ENCODE measurements at regions not wholly inside any gene's neighbourhood (a gene's known extent, or its start where the extent isn't known, plus 50 kb on each side); places are given as distances from the start of the nearest gene placed in this dataset.

GRCh38 chr3:176490357-176490756, 706.9 kb downstream of the TBL1XR1 start:
- no peaks in the 10 kb centered on the region for H3K79me2 ChIP-seq (ENCODE audit: insufficient read depth, low read depth)
- no peak overlapping the region; the same call in 1 of the 2 replicates for H2AFZ ChIP-seq (ENCODE audit: low read depth)
- no peaks in the 10 kb centered on the region for H3K27me3 ChIP-seq (ENCODE audit: insufficient read depth, low read depth)
- no peak overlapping the region for H3K4me3 ChIP-seq (IDR thresholded peaks at IDR 0.05; ENCODE audit: insufficient read depth, low read depth, low read length)
- H3K4me2 ChIP-seq, result no peak overlapping the region
- H3K27ac ChIP-seq, result no peak overlapping the region
- H3K4me1 ChIP-seq (ENCODE audit: low read depth, poor library complexity, severe bottlenecking), result peaks cover 8% of the 10 kb centered on the region
- no peak for TF ChIP-seq CTCF (conservative IDR thresholded peaks at IDR 0.05; ENCODE audit: low read depth, low read length)
- H4K20me1 ChIP-seq (ENCODE audit: insufficient read depth), result no peaks in the 10 kb centered on the region
- no peak overlapping the region for H3K9ac ChIP-seq
- no peaks in the 10 kb centered on the region for H3K36me3 ChIP-seq (ENCODE audit: insufficient read depth)

- TF ChIP-seq CTCF (conservative IDR thresholded peaks at IDR 0.05; ENCODE audit: low read depth, low read length), result no peak
These were observed 718.0 kb downstream of the TBL1XR1 start for GRCh38 chr3:176479248-176479647.

GRCh38 chr3:176469694-176470205, 727.5 kb downstream of the TBL1XR1 start:
- no peak overlapping the region for H3K9ac ChIP-seq
- no peaks in the 10 kb centered on the region for H3K27me3 ChIP-seq (ENCODE audit: insufficient read depth, low read depth)
- H3K4me1 ChIP-seq (ENCODE audit: low read depth, poor library complexity, severe bottlenecking), result no peaks in the 10 kb centered on the region
- TF ChIP-seq CTCF (conservative IDR thresholded peaks at IDR 0.05; ENCODE audit: low read depth, low read length), result no peak
- no peak overlapping the region for H3K27ac ChIP-seq
- H4K20me1 ChIP-seq (ENCODE audit: insufficient read depth), result no peaks in the 10 kb centered on the region
- H3K79me2 ChIP-seq (ENCODE audit: insufficient read depth, low read depth), result no peaks in the 10 kb centered on the region
- no peak overlapping the region for H3K4me2 ChIP-seq
- H2AFZ ChIP-seq (ENCODE audit: low read depth), result no peak overlapping the region
- no peak overlapping the region for H3K4me3 ChIP-seq (IDR thresholded peaks at IDR 0.05; ENCODE audit: insufficient read depth, low read depth, low read length)
- no peaks in the 10 kb centered on the region for H3K36me3 ChIP-seq (ENCODE audit: insufficient read depth)

More at GRCh38 chr3:176479248-176479647, 718.0 kb downstream of the TBL1XR1 start:
- no peak overlapping the region for H3K9ac ChIP-seq
- no peaks in the 10 kb centered on the region for H3K36me3 ChIP-seq (ENCODE audit: insufficient read depth)
- no peaks in the 10 kb centered on the region for H3K27me3 ChIP-seq (ENCODE audit: insufficient read depth, low read depth)
- H3K4me3 ChIP-seq (IDR thresholded peaks at IDR 0.05; ENCODE audit: insufficient read depth, low read depth, low read length), result no peak overlapping the region
- no peak overlapping the region for H3K27ac ChIP-seq
- H3K4me1 ChIP-seq (ENCODE audit: low read depth, poor library complexity, severe bottlenecking), result no peaks in the 10 kb centered on the region
- no peaks in the 10 kb centered on the region for H3K79me2 ChIP-seq (ENCODE audit: insufficient read depth, low read depth)
- no peaks in the 10 kb centered on the region for H4K20me1 ChIP-seq (ENCODE audit: insufficient read depth)
- H3K4me2 ChIP-seq, result no peak overlapping the region
- H2AFZ ChIP-seq (ENCODE audit: low read depth), result no peak overlapping the region

GRCh38 chr3:176463610-176464009, 733.7 kb downstream of the TBL1XR1 start:
- Histone ChIP-seq H3K27me3 (ENCODE audit: insufficient read depth, low read depth) (no peaks in the 10 kb centered on the region), H3K36me3 (ENCODE audit: insufficient read depth) (no peaks in the 10 kb centered on the region), H3K4me1 (ENCODE audit: low read depth, poor library complexity, severe bottlenecking) (no peaks in the 10 kb centered on the region), H3K9ac (no peak overlapping the region), H2AFZ (ENCODE audit: low read depth) (no peak overlapping the region), H3K4me3 (IDR thresholded peaks at IDR 0.05; ENCODE audit: insufficient read depth, low read depth, low read length) (no peak overlapping the region), H3K27ac (no peak overlapping the region), H3K79me2 (ENCODE audit: insufficient read depth, low read depth) (no peaks in the 10 kb centered on the region), H3K4me2 (no peak overlapping the region), H4K20me1 (ENCODE audit: insufficient read depth) (no peaks in the 10 kb centered on the region)
- no peak for TF ChIP-seq CTCF (conservative IDR thresholded peaks at IDR 0.05; ENCODE audit: low read depth, low read length)

Data from KMS-11 (cell line).